ENCODE measurements at regions not wholly inside any gene's neighbourhood (a gene's known extent, or its start where the extent isn't known, plus 50 kb on each side); places are given as distances from the start of the nearest gene placed in this dataset.
"Not testable (repeated sequence)": the region's sequence is repeated elsewhere in the genome, so short reads cannot be mapped to it uniquely, and the experiment has no call there.

- no peak for DNase-seq
Measured at GRCh38 chr5:13212886-13213285, 731.6 kb downstream of the DNAH5 start.

GRCh38 chr5:13211064-13211463 lies 733.4 kb downstream of the DNAH5 start:
- no peak for DNase-seq

GRCh38 chr5:13207112-13207511 lies 737.4 kb downstream of the DNAH5 start:
- no peak for DNase-seq

- DNase-seq, result no peak
Measured at GRCh38 chr5:13201022-13201421, 743.5 kb downstream of the DNAH5 start.

GRCh38 chr5:13198226-13198625 lies 746.3 kb downstream of the DNAH5 start:
- DNase-seq, result not testable (repeated sequence)

GRCh38 chr5:13189532-13189931 lies 755.0 kb downstream of the DNAH5 start:
- DNase-seq, result no peak

- DNase-seq, result no peak
Measured at GRCh38 chr5:13188371-13188770, 756.1 kb downstream of the DNAH5 start.

GRCh38 chr5:13187186-13187585 lies 757.3 kb downstream of the DNAH5 start:
- DNase-seq, result no peak

- no peak for DNase-seq
Measured at GRCh38 chr5:13186177-13186576, 758.3 kb downstream of the DNAH5 start.

GRCh38 chr5:13179407-13180087 lies 764.9 kb downstream of the DNAH5 start:
- no peak for DNase-seq

- DNase-seq, result no peak
Measured at GRCh38 chr5:13143630-13144029, 800.9 kb downstream of the DNAH5 start.

- DNase-seq, result no peak
Measured at GRCh38 chr5:13143214-13143613, 801.3 kb downstream of the DNAH5 start.

GRCh38 chr5:13133951-13134350 lies 810.5 kb downstream of the DNAH5 start:
- no peak for DNase-seq

GRCh38 chr5:13115476-13115875 lies 829.0 kb downstream of the DNAH5 start:
- DNase-seq, result no peak

GRCh38 chr5:13108265-13108664 lies 836.2 kb downstream of the DNAH5 start:
- DNase-seq, result no peak

GRCh38 chr5:13107537-13107936 lies 837.0 kb downstream of the DNAH5 start:
- DNase-seq, result no peak

GRCh38 chr5:13081116-13081515 lies 863.4 kb downstream of the DNAH5 start:
- no peak for DNase-seq

GRCh38 chr5:13072936-13073335 lies 871.6 kb downstream of the DNAH5 start:
- not testable (repeated sequence) for DNase-seq

GRCh38 chr5:13063088-13063487 lies 881.4 kb downstream of the DNAH5 start:
- DNase-seq, result no peak

- DNase-seq, result no peak
Measured at GRCh38 chr5:13045897-13046551, 898.5 kb downstream of the DNAH5 start.

GRCh38 chr5:13034061-13034460 lies 910.4 kb downstream of the DNAH5 start:
- DNase-seq, result no peak

- no peak for DNase-seq
Measured at GRCh38 chr5:13029211-13029610, 915.3 kb downstream of the DNAH5 start.

- DNase-seq, result no peak
Measured at GRCh38 chr5:13027874-13028273, 916.6 kb downstream of the DNAH5 start.

- no peak for DNase-seq
Measured at GRCh38 chr5:13019729-13020128, 924.8 kb downstream of the DNAH5 start.

- DNase-seq, result no peak
Measured at GRCh38 chr5:13003457-13003856, 941.0 kb downstream of the DNAH5 start.
